NCI-H345 (cell line): ENCODE measurements at regions not wholly inside any gene's neighbourhood (a gene's known extent, or its start where the extent isn't known, plus 50 kb on each side); places are given as distances from the start of the nearest gene placed in this dataset.

Experiments
- DNase-seq: peaks from one replicate; lab custom pipeline; 2025; lab: John Stamatoyannopoulos, UW

- DNase-seq = no peak
Measured at GRCh38 chr16:86041215-86041614, 142.3 kb downstream of the IRF8 start.

- DNase-seq = no peak
Measured at GRCh38 chr16:86041807-86042206, 142.8 kb downstream of the IRF8 start.

- no peak for DNase-seq
Measured at GRCh38 chr16:86042393-86042792, 143.4 kb downstream of the IRF8 start.

- no peak for DNase-seq
Measured at GRCh38 chr16:86042996-86043725, 144.2 kb downstream of the IRF8 start.

- DNase-seq = no peak
Measured at GRCh38 chr16:86044241-86044671, 145.3 kb downstream of the IRF8 start.

- DNase-seq = no peak
Measured at GRCh38 chr16:86044881-86045590, 146.1 kb downstream of the IRF8 start.

- no peak for DNase-seq
Measured at GRCh38 chr16:86045591-86045971, 146.6 kb downstream of the IRF8 start.

- DNase-seq = no peak
Measured at GRCh38 chr16:86046026-86046425, 147.1 kb downstream of the IRF8 start.

GRCh38 chr16:86046667-86047270, 147.8 kb downstream of the IRF8 start:
- no peak for DNase-seq

GRCh38 chr16:86048221-86048620, 149.3 kb downstream of the IRF8 start:
- no peak for DNase-seq

- DNase-seq = no peak
Measured at GRCh38 chr16:86048882-86049585, 150.1 kb downstream of the IRF8 start.

GRCh38 chr16:86049641-86050040, 150.7 kb downstream of the IRF8 start:
- no peak for DNase-seq

GRCh38 chr16:86050111-86050510, 151.1 kb downstream of the IRF8 start:
- no peak for DNase-seq

GRCh38 chr16:86050591-86051367, 151.8 kb downstream of the IRF8 start:
- no peak for DNase-seq

GRCh38 chr16:86051368-86052114, 152.6 kb downstream of the IRF8 start:
- no peak for DNase-seq

- no peak for DNase-seq
Measured at GRCh38 chr16:86052115-86052670, 153.2 kb downstream of the IRF8 start.

GRCh38 chr16:86052926-86053325, 154.0 kb downstream of the IRF8 start:
- DNase-seq = no peak

- DNase-seq = no peak
Measured at GRCh38 chr16:86059253-86060171, 160.6 kb downstream of the IRF8 start.
